ENCODE measurements at regions not wholly inside any gene's neighbourhood (a gene's known extent, or its start where the extent isn't known, plus 50 kb on each side); places are given as distances from the start of the nearest gene placed in this dataset.

- Histone ChIP-seq H3K4ac (replicated peaks; ENCODE audit: insufficient read length, low read depth, low read length) (no peak overlapping the region), H3K23ac (ENCODE audit: insufficient read length) (no peak overlapping the region), H3K27ac (ENCODE audit: low read depth, low read length) (no peak overlapping the region), H3K4me1 (replicated peaks in 1 of 4; ENCODE audit: control insufficient read depth in 3 of 4, insufficient read depth in 4 of 4, low read length in 3 of 4) (peaks cover 0 to 8% (median 4%) of the 10 kb centered on the region in 4 experiments; a peak in 5 of 7 replicates), H3K79me2 (ENCODE audit: control insufficient read depth in 1 of 2, insufficient read depth in 2 of 2, low read length in 2 of 2) (no peaks in the 10 kb centered on the region), H4K20me1 (replicated peaks in 1 of 2; ENCODE audit: control insufficient read depth in 1 of 2, insufficient read depth in 2 of 2, low read length in 2 of 2) (peaks cover 0 to 7% of the 10 kb centered on the region in 2 experiments), H3K4me2 (ENCODE audit: insufficient read depth in 1 of 2, low read depth in 2 of 2, low read length in 2 of 2) (no peak overlapping the region), H3K23me2 (ENCODE audit: low read depth, low read length) (peaks cover 5% of the 10 kb centered on the region; the same call in 1 of the 2 replicates), H4K91ac (replicated peaks; ENCODE audit: insufficient read length, low read length) (no peak overlapping the region), H2AFZ (ENCODE audit: low read length) (no peak overlapping the region), H4K5ac (ENCODE audit: insufficient read length, low read depth, low read length) (no peak overlapping the region), H2AK5ac (ENCODE audit: low read depth, low read length) (no peak overlapping the region), H3K18ac (ENCODE audit: extremely low read depth, low read length) (no peak overlapping the region), H3K36me3 (ENCODE audit: control insufficient read depth in 2 of 4, insufficient read depth in 4 of 4, low read length in 3 of 4) (no peaks in the 10 kb centered on the region), H3K27me3 (replicated peaks in 1 of 4; ENCODE audit: control insufficient read depth in 3 of 4, extremely low read depth in 1 of 4, insufficient read depth in 3 of 4, low read length in 3 of 4) (peaks cover 5 to 26% (median 23%) of the 10 kb centered on the region in 4 experiments), H3K14ac (ENCODE audit: insufficient read length) (no peak overlapping the region), H3K9ac (replicated peaks in 1 of 4; ENCODE audit: extremely low read depth in 1 of 4, low read depth in 3 of 4, low read length in 3 of 4) (no peak overlapping the region), H3K9me3 (ENCODE audit: insufficient read depth in 2 of 2, low read depth in 1 of 2, low read length in 1 of 2) (no peaks in the 10 kb centered on the region), H2BK20ac (ENCODE audit: low read length) (no peak overlapping the region), H3K56ac (replicated peaks; ENCODE audit: insufficient read length, low read depth, low read length) (no peak overlapping the region), H2BK5ac (ENCODE audit: low read depth, low read length) (no peak overlapping the region), H2BK120ac (replicated peaks; ENCODE audit: low read depth, low read length) (no peak overlapping the region), H3K4me3 (ENCODE audit: extremely low read depth in 1 of 4, insufficient read depth in 2 of 4, low read depth in 3 of 4, low read length in 4 of 4) (no peak overlapping the region), H2BK12ac (ENCODE audit: low read depth, low read length) (no peak overlapping the region), H4K8ac (ENCODE audit: extremely low read depth, insufficient read depth, low read length) (no peak overlapping the region), H3K79me1 (ENCODE audit: low read depth, low read length) (no peaks in the 10 kb centered on the region), H2BK15ac (ENCODE audit: low read length) (no peak overlapping the region)
- no peak for FAIRE-seq
- WGBS, 2 experiments (ENCODE audit: extremely low coverage in 1 of 2, insufficient coverage in 1 of 2, insufficient read length in 1 of 2, insufficient replicate concordance in 2 of 2, low coverage in 1 of 2, low lambda C conversion rate in 2 of 2, missing lambda C conversion rate in 1 of 2): 81% methylated on average over 2 of the region's 2 CpGs; no CpG with 5 or more reads in 1 of the 2 experiments
- POLR2A ChIA-PET (ENCODE audit: partially characterized antibody): no interaction called here
- no peak for TF ChIP-seq TEAD4 (IDR thresholded peaks at IDR 0.05; ENCODE audit: low read depth, low read length)
- peak; percentile 20 to 39; a peak in 2 of 4 replicates for TF ChIP-seq RAD21 (IDR thresholded peaks at IDR 0.05 in 1 of 2, conservative IDR thresholded peaks at IDR 0.05 in 1 of 2; ENCODE audit: low read depth in 2 of 2, low read length in 2 of 2)
- TF ChIP-seq CTCF (IDR thresholded peaks at IDR 0.05; ENCODE audit: control extremely low read depth in 1 of 3, insufficient read depth in 1 of 3, low read depth in 1 of 3, low read length in 3 of 3): peak in 1 of 3 experiments; percentile 26; a peak in 2 of 4 replicates
- CTCF ChIA-PET (ENCODE audit: partially characterized antibody): interaction anchor here (0.8 to 1.2 kb wide), 4 partner anchors 70 to 722 kb away, joined by 3 read pairs; no protein-coding TSS in a partner anchor
- DNase-seq (ENCODE audit: low read depth in 1 of 2, low spot score in 2 of 2): peak in 1 of 2 experiments; percentile 33
These were observed 177.0 kb upstream of the MVB12B start for GRCh38 chr9:126149661-126150060.
